SK-N-SH treated with all-trans-retinoic acid at 6 μM for 48 hours (cell line): ENCODE measurements at regions not wholly inside any gene's neighbourhood (a gene's known extent, or its start where the extent isn't known, plus 50 kb on each side); places are given as distances from the start of the nearest gene placed in this dataset.

ENCODE experiments used
- ATAC-seq: fragments of 200-7000 bp; cut with Tn5 transposase; 3 replicates; pipeline ENCODE4 v1.9.1; 2020; ENCODE audit warnings: mild to moderate bottlenecking, moderate library complexity
- ARNTL ChIP-seq: fragments of 450-650 bp; formaldehyde crosslinking; IDR thresholded peaks from 2 replicates; pipeline ENCODE4 v1.5.0; 2020; ENCODE audit warnings: low read depth, mild to moderate bottlenecking, moderate library complexity, borderline replicate concordance
- CREB5 ChIP-seq: fragments of 250-450 bp; sonication (Bioruptor Pico); IDR thresholded peaks from 2 replicates; pipeline ENCODE4 v1.5.1; 2020; ENCODE audit warnings: low read depth, mild to moderate bottlenecking, moderate library complexity
- CSDC2 ChIP-seq: fragments of 250-450 bp; sonication (Bioruptor Pico); IDR thresholded peaks from 2 replicates; pipeline ENCODE4 v1.5.0; 2020; ENCODE audit warnings: mild to moderate bottlenecking, moderate library complexity
- ESRRG ChIP-seq: fragments of 250-450 bp; sonication (Bioruptor Pico); IDR thresholded peaks from 2 replicates; pipeline ENCODE4 v1.6.1; 2021; ENCODE audit warnings: mild to moderate bottlenecking
- GLIS3 ChIP-seq: fragments of 250-450 bp; sonication (Bioruptor Pico); IDR thresholded peaks from 2 replicates; pipeline ENCODE4 v1.5.0; 2020; ENCODE audit warnings: mild to moderate bottlenecking, moderate library complexity
- ISL1 ChIP-seq: fragments of 250-450 bp; sonication (Bioruptor Pico); IDR thresholded peaks from 2 replicates; pipeline ENCODE4 v2.1.2; 2022; ENCODE audit warnings: mild to moderate bottlenecking, moderate library complexity
- POU6F1 ChIP-seq: fragments of 250-450 bp; sonication (Bioruptor Pico); IDR thresholded peaks from 2 replicates; pipeline ENCODE4 v1.8.0; 2021; ENCODE audit warnings: low read depth, mild to moderate bottlenecking, moderate library complexity, borderline replicate concordance
- RARB ChIP-seq: fragments of 250-450 bp; sonication (Bioruptor Pico); IDR thresholded peaks from 2 replicates; pipeline ENCODE4 v1.8.0; 2021; ENCODE audit warnings: mild to moderate bottlenecking, moderate library complexity
- SNAI2 ChIP-seq: fragments of 250-450 bp; sonication (Bioruptor Pico); IDR thresholded peaks from 2 replicates; pipeline ENCODE4 v1.5.0; 2020; ENCODE audit warnings: mild to moderate bottlenecking, moderate library complexity
- TCF4 ChIP-seq: fragments of 250-450 bp; sonication (Bioruptor Pico); IDR thresholded peaks from 2 replicates; pipeline ENCODE4 v1.8.0; 2021; ENCODE audit warnings: mild to moderate bottlenecking, moderate library complexity, borderline replicate concordance
- TOX ChIP-seq: fragments of 250-450 bp; sonication (Bioruptor Pico); IDR thresholded peaks from 2 replicates; pipeline ENCODE4 v1.8.0; 2021; ENCODE audit warnings: mild to moderate bottlenecking, moderate library complexity, borderline replicate concordance
- ZC3H10 ChIP-seq: fragments of 250-450 bp; sonication (Bioruptor Pico); IDR thresholded peaks from 2 replicates; pipeline ENCODE4 v1.5.1; 2021; ENCODE audit warnings: mild to moderate bottlenecking, moderate library complexity
- ZFP3 ChIP-seq: fragments of 250-450 bp; sonication (Bioruptor Pico); IDR thresholded peaks from 2 replicates; pipeline ENCODE4 v1.5.0; 2020; ENCODE audit warnings: mild to moderate bottlenecking, moderate library complexity
- ZFP30 ChIP-seq: fragments of 450-650 bp; formaldehyde crosslinking; IDR thresholded peaks from 2 replicates; pipeline ENCODE4 v1.5.0; 2022; ENCODE audit warnings: mild to moderate bottlenecking, moderate library complexity
- ZNF565 ChIP-seq: fragments of 450-650 bp; formaldehyde crosslinking; conservative IDR thresholded peaks from 2 replicates; pipeline ENCODE4 v1.5.0; 2020; ENCODE audit warnings: low read depth, mild to moderate bottlenecking, moderate library complexity
- ZNF70 ChIP-seq: fragments of 450-650 bp; formaldehyde crosslinking; IDR thresholded peaks from 2 replicates; pipeline ENCODE4 v1.5.0; 2020; ENCODE audit warnings: mild to moderate bottlenecking, moderate library complexity
- ZNF8 ChIP-seq: fragments of 450-650 bp; formaldehyde crosslinking; IDR thresholded peaks from 2 replicates; pipeline ENCODE4 v1.5.0; 2020; ENCODE audit warnings: mild to moderate bottlenecking, moderate library complexity
- TF ChIP-seq, protein P1 (sequence below): fragments of 250-450 bp; sonication (Bioruptor Pico); IDR thresholded peaks from 2 replicates; pipeline ENCODE4 v1.5.1; 2021; ENCODE audit warnings: mild to moderate bottlenecking, moderate library complexity
- TF ChIP-seq, protein P2 (sequence below): fragments of 250-450 bp; sonication (Bioruptor Pico); IDR thresholded peaks from 2 replicates; pipeline ENCODE4 v1.5.0; 2020; ENCODE audit warnings: mild to moderate bottlenecking, moderate library complexity
- TF ChIP-seq, protein P3 (sequence below): fragments of 250-450 bp; sonication (Bioruptor Pico); IDR thresholded peaks from 2 replicates; pipeline ENCODE4 v1.8.0; 2020; ENCODE audit warnings: mild to moderate bottlenecking, moderate library complexity, borderline replicate concordance

GRCh38 chr10:93215312-93215711 is 141.6 kb downstream of the CYP26A1 start:
- no peak for ATAC-seq
- TF ChIP-seq ESRRG (CRISPR knock-in tag) (no peak), ARNTL (CRISPR knock-in tag) (no peak), RARB (CRISPR knock-in tag) (no peak), ZNF565 (no peak), TOX (no peak), CREB5 (CRISPR knock-in tag) (no peak), POU6F1 (no peak), ZNF8 (CRISPR knock-in tag) (no peak), ZC3H10 (no peak)
- TF ChIP-seq, protein P1, sequence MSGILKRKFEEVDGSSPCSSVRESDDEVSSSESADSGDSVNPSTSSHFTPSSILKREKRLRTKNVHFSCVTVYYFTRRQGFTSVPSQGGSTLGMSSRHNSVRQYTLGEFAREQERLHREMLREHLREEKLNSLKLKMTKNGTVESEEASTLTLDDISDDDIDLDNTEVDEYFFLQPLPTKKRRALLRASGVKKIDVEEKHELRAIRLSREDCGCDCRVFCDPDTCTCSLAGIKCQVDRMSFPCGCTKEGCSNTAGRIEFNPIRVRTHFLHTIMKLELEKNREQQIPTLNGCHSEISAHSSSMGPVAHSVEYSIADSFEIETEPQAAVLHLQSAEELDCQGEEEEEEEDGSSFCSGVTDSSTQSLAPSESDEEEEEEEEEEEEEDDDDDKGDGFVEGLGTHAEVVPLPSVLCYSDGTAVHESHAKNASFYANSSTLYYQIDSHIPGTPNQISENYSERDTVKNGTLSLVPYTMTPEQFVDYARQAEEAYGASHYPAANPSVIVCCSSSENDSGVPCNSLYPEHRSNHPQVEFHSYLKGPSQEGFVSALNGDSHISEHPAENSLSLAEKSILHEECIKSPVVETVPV (CRISPR knock-in tag) = no peak
- TF ChIP-seq, all 23 proteins: peak for 0

DNA sequence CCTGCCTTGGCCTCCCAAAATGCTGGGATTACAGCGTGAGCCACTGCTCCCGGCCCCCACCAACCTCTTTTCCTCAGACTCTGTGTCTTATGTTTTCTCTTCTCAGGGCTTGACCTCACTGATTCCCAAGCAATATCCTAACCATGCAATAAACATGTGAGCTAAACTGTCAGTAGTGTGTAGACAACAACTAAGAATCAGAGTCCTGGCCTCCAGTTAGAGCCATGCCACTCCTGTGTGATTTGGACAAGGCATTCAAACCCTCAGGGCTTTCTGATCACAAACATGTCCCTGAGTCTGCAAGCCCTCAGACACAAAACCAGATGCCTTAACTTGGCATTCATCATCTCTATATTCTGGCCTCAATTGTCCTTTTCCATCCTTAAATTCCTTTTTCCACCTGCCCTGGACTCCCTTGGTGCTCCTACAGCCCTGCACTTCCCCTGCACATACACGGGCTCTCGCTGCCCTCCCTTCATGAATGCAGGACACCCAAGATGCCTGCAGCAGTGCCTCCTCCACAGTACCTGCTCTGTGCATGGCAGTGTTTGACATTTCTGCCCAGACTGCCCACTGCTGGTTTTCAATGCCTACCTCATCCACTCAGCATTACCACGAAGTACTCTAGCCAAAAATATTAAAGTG is 142.8 kb downstream of the CYP26A1 start:
- no peak for ATAC-seq
- TF ChIP-seq RARB (CRISPR knock-in tag) (no peak), CSDC2 (CRISPR knock-in tag) (no peak), TOX (no peak), GLIS3 (CRISPR knock-in tag) (no peak)
- TF ChIP-seq, protein P2, sequence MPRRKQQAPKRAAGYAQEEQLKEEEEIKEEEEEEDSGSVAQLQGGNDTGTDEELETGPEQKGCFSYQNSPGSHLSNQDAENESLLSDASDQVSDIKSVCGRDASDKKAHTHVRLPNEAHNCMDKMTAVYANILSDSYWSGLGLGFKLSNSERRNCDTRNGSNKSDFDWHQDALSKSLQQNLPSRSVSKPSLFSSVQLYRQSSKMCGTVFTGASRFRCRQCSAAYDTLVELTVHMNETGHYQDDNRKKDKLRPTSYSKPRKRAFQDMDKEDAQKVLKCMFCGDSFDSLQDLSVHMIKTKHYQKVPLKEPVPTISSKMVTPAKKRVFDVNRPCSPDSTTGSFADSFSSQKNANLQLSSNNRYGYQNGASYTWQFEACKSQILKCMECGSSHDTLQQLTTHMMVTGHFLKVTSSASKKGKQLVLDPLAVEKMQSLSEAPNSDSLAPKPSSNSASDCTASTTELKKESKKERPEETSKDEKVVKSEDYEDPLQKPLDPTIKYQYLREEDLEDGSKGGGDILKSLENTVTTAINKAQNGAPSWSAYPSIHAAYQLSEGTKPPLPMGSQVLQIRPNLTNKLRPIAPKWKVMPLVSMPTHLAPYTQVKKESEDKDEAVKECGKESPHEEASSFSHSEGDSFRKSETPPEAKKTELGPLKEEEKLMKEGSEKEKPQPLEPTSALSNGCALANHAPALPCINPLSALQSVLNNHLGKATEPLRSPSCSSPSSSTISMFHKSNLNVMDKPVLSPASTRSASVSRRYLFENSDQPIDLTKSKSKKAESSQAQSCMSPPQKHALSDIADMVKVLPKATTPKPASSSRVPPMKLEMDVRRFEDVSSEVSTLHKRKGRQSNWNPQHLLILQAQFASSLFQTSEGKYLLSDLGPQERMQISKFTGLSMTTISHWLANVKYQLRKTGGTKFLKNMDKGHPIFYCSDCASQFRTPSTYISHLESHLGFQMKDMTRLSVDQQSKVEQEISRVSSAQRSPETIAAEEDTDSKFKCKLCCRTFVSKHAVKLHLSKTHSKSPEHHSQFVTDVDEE (CRISPR knock-in tag) = no peak
- TF ChIP-seq, protein P1 (CRISPR knock-in tag) = no peak
- TF ChIP-seq, all 23 proteins: peak for 0

- ATAC-seq = no peak
- no peak for TF ChIP-seq ZFP3
- no peak for TF ChIP-seq ARNTL (CRISPR knock-in tag)
- no peak for TF ChIP-seq ISL1 (CRISPR knock-in tag)
- TF ChIP-seq ZFP30 (CRISPR knock-in tag) = no peak
- no peak for TF ChIP-seq ZNF70 (CRISPR knock-in tag)
- TF ChIP-seq, protein P1 (CRISPR knock-in tag) = no peak
- TF ChIP-seq SNAI2 (CRISPR knock-in tag) = no peak
- no peak for TF ChIP-seq ZC3H10
- TF ChIP-seq, protein P3, sequence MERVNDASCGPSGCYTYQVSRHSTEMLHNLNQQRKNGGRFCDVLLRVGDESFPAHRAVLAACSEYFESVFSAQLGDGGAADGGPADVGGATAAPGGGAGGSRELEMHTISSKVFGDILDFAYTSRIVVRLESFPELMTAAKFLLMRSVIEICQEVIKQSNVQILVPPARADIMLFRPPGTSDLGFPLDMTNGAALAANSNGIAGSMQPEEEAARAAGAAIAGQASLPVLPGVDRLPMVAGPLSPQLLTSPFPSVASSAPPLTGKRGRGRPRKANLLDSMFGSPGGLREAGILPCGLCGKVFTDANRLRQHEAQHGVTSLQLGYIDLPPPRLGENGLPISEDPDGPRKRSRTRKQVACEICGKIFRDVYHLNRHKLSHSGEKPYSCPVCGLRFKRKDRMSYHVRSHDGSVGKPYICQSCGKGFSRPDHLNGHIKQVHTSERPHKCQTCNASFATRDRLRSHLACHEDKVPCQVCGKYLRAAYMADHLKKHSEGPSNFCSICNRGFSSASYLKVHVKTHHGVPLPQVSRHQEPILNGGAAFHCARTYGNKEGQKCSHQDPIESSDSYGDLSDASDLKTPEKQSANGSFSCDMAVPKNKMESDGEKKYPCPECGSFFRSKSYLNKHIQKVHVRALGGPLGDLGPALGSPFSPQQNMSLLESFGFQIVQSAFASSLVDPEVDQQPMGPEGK (CRISPR knock-in tag) = no peak
- TF ChIP-seq ZNF565 = no peak
- no peak for TF ChIP-seq CREB5 (CRISPR knock-in tag)
- TF ChIP-seq TCF4 (CRISPR knock-in tag) = no peak
Observed at GRCh38 chr10:93218386-93218785, 144.7 kb downstream of the CYP26A1 start.
